GM03348 (cell line): ENCODE measurements at regions not wholly inside any gene's neighbourhood (a gene's known extent, or its start where the extent isn't known, plus 50 kb on each side); places are given as distances from the start of the nearest gene placed in this dataset.
"Not testable (repeated sequence)": the region's sequence is repeated elsewhere in the genome, so short reads cannot be mapped to it uniquely, and the experiment has no call there.

Source experiments
- DNase-seq: peaks from one replicate; pipeline ENCODE4 v3.0.0; 2012; ENCODE audit warnings: low spot score

GRCh38 chr10:4262870-4263600 lies 478.0 kb upstream of the KLF6 start:
- DNase-seq: no peak

GRCh38 chr10:4262449-4262848 lies 477.4 kb upstream of the KLF6 start:
- no peak for DNase-seq

- DNase-seq: peak; percentile 29
Measured at GRCh38 chr10:4260483-4261124, 475.6 kb upstream of the KLF6 start.

- no peak for DNase-seq
Measured at GRCh38 chr10:4257939-4258465, 473.0 kb upstream of the KLF6 start.

GRCh38 chr10:4256971-4257370 lies 472.0 kb upstream of the KLF6 start:
- DNase-seq: no peak

GRCh38 chr10:4255751-4256150 lies 470.7 kb upstream of the KLF6 start:
- DNase-seq: no peak

GRCh38 chr10:4254101-4254994 lies 469.3 kb upstream of the KLF6 start:
- peak; percentile 41 for DNase-seq

GRCh38 chr10:4252701-4253100 lies 467.7 kb upstream of the KLF6 start:
- DNase-seq: no peak

- no peak for DNase-seq
Measured at GRCh38 chr10:4250587-4250887, 465.5 kb upstream of the KLF6 start.

GRCh38 chr10:4249841-4250586 lies 465.0 kb upstream of the KLF6 start:
- no peak for DNase-seq

- no peak for DNase-seq
Measured at GRCh38 chr10:4247379-4247778, 462.4 kb upstream of the KLF6 start.

- DNase-seq: peak; percentile 69
Measured at GRCh38 chr10:4246881-4247358, 461.9 kb upstream of the KLF6 start.

- DNase-seq: peak; percentile 64
Measured at GRCh38 chr10:4243651-4244050, 458.6 kb upstream of the KLF6 start.

GRCh38 chr10:4243169-4243568 lies 458.2 kb upstream of the KLF6 start:
- DNase-seq: no peak

GRCh38 chr10:4242561-4243035 lies 457.6 kb upstream of the KLF6 start:
- DNase-seq: peak; percentile 38

GRCh38 chr10:4241724-4242345 lies 456.8 kb upstream of the KLF6 start:
- peak; percentile 63 for DNase-seq

GRCh38 chr10:4240608-4241197 lies 455.7 kb upstream of the KLF6 start:
- peak; percentile 59 for DNase-seq

- DNase-seq: no peak
Measured at GRCh38 chr10:4239186-4239585, 454.2 kb upstream of the KLF6 start.

- DNase-seq: not testable (repeated sequence)
Measured at GRCh38 chr10:4236905-4237304, 451.9 kb upstream of the KLF6 start.

- no peak for DNase-seq
Measured at GRCh38 chr10:4234661-4235060, 449.7 kb upstream of the KLF6 start.

GRCh38 chr10:4231439-4231838 lies 446.4 kb upstream of the KLF6 start:
- no peak for DNase-seq
